ENCODE measurements at regions not wholly inside any gene's neighbourhood (a gene's known extent, or its start where the extent isn't known, plus 50 kb on each side); places are given as distances from the start of the nearest gene placed in this dataset.

DNA sequence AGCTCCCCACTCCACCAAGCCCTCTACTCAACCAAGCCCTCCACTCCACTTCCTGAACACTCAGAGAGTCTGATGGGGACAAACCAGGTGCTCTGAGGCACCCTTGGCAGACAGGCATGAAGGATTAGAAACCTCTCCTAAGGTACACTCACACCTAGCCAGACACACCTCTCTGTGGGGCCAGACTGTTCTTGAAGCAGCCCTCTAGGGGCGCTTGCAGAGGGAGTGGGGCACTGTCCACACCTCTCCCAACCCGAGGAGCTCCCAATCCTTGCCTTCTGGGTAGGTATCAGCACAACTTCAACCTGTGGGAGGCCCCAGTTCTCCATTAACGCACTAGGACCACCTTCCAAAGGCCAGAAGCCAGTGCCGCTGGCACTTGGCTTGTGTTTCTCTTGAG is 108.7 kb upstream of the VSTM2B start:
- TF ChIP-seq CTCF (IDR thresholded peaks at IDR 0.05; ENCODE audit: insufficient read depth, low read length) (no peak), GABPA (IDR thresholded peaks at IDR 0.05; ENCODE audit: low read depth) (no peak), POLR2AphosphoS5 (IDR thresholded peaks at IDR 0.05; ENCODE audit: low read depth) (no peak), SPI1 (IDR thresholded peaks at IDR 0.05; ENCODE audit: borderline replicate concordance, low read depth) (no peak)
- TF ChIP-seq, protein P1, sequence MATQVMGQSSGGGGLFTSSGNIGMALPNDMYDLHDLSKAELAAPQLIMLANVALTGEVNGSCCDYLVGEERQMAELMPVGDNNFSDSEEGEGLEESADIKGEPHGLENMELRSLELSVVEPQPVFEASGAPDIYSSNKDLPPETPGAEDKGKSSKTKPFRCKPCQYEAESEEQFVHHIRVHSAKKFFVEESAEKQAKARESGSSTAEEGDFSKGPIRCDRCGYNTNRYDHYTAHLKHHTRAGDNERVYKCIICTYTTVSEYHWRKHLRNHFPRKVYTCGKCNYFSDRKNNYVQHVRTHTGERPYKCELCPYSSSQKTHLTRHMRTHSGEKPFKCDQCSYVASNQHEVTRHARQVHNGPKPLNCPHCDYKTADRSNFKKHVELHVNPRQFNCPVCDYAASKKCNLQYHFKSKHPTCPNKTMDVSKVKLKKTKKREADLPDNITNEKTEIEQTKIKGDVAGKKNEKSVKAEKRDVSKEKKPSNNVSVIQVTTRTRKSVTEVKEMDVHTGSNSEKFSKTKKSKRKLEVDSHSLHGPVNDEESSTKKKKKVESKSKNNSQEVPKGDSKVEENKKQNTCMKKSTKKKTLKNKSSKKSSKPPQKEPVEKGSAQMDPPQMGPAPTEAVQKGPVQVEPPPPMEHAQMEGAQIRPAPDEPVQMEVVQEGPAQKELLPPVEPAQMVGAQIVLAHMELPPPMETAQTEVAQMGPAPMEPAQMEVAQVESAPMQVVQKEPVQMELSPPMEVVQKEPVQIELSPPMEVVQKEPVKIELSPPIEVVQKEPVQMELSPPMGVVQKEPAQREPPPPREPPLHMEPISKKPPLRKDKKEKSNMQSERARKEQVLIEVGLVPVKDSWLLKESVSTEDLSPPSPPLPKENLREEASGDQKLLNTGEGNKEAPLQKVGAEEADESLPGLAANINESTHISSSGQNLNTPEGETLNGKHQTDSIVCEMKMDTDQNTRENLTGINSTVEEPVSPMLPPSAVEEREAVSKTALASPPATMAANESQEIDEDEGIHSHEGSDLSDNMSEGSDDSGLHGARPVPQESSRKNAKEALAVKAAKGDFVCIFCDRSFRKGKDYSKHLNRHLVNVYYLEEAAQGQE (IDR thresholded peaks at IDR 0.05; ENCODE audit: insufficient replicate concordance, low read depth) = no peak

Data from HL-60 (cell line).